K562 (cell line): ENCODE measurements at regions not wholly inside any gene's neighbourhood (a gene's known extent, or its start where the extent isn't known, plus 50 kb on each side); places are given as distances from the start of the nearest gene placed in this dataset.

ENCODE experiments used
- ATAC-seq: fragments of 200-7000 bp; cut with Tn5 transposase; 3 replicates; pipeline ENCODE4 v1.9.1; 2020; ENCODE audit warnings: moderate library complexity
- BruUV-seq: library from RNA; stranded (reverse); fragments of 400-500 nt; replicated peaks from 2 replicates; lab custom pipeline; 2021; lab: Mats Ljungman, UMichigan
- CTCF ChIA-PET: fragments of 300-600 bp; formaldehyde crosslinking; extraction: SDS; loops from one replicate; lab custom pipeline; 2021; ENCODE audit warnings: low intra/inter-chr PET ratio; lab: Yijun Ruan, JAX
- POLR2A ChIA-PET: fragments of 300-600, 350-650 bp; sonication (Branson Sonifier 250); formaldehyde crosslinking; extraction: SDS; loops from one replicate; lab custom pipeline; 2021; ENCODE audit warnings: antibody characterized with exemption, inconsistent platforms; lab: Yijun Ruan, JAX
- DNase-seq, 4 experiments: peaks; one replicate each; pipeline versions ENCODE4 v3.0.0 to v3.0.0-alpha.2; 2011 to 2018; ENCODE audit warnings: low spot score in 3 of 4, mixed read lengths in 3 of 4; ENCODE audit errors: extremely low read depth in 1 of 4
- FAIRE-seq: peaks from 2 replicates; lab custom pipeline; 2011; peaks lifted over from hg19 to GRCh38; lab: Jason Lieb, UNC
- H2AFZ ChIP-seq: 2 replicates; pipeline ENCODE4 v1.6.0; 2011; ENCODE audit warnings: low read depth, low read length, control low read depth, inconsistent platforms
- H3K27ac ChIP-seq: fragments of 200-600 bp; 3 replicates; pipeline ENCODE4 v1.8.0; 2011; ENCODE audit warnings: low read depth, mild to moderate bottlenecking, control low read depth, inconsistent platforms, low read length, moderate library complexity, mixed read lengths; ENCODE audit errors: extremely low read depth
- H3K27me3 ChIP-seq, 2 experiments: fragments of 300-600 bp in 1 of 2; 2 replicates in 1 of 2; 3 replicates in 1 of 2; pipeline versions ENCODE4 v1.6.0 to v1.8.0; 2011; ENCODE audit warnings: inconsistent platforms in 2 of 2, low read length in 2 of 2, mild to moderate bottlenecking in 1 of 2, mixed read lengths in 1 of 2, moderate library complexity in 1 of 2; ENCODE audit not compliant: control insufficient read depth in 2 of 2, insufficient read depth in 2 of 2
- H3K36me3 ChIP-seq: fragments of 300-600 bp; 3 replicates; pipeline ENCODE4 v1.8.0; 2011; ENCODE audit warnings: mild to moderate bottlenecking, low read length, inconsistent platforms; ENCODE audit not compliant: control insufficient read depth, insufficient read depth
- H3K4me1 ChIP-seq, 2 experiments: fragments of 200-600 bp in 1 of 2; replicated peaks in 1 of 2; 2 replicates in 1 of 2; 3 replicates in 1 of 2; pipeline versions ENCODE4 v1.5.1 to v1.8.0; 2011; ENCODE audit warnings: inconsistent platforms in 2 of 2, low read length in 2 of 2, mild to moderate bottlenecking in 1 of 2, mixed read lengths in 1 of 2, moderate library complexity in 1 of 2; ENCODE audit not compliant: control insufficient read depth in 2 of 2, insufficient read depth in 2 of 2
- H3K4me2 ChIP-seq: 2 replicates; pipeline ENCODE4 v1.6.1; 2011; ENCODE audit warnings: low read length, control low read depth, inconsistent platforms, mixed read lengths; ENCODE audit not compliant: insufficient read depth
- H3K4me3 ChIP-seq: fragments of 200-600 bp; sonication (generic), shearing (Covaris generic); 2 replicates; pipeline ENCODE4 v1.5.1; 2016; ENCODE audit warnings: control low read depth, inconsistent platforms
- H3K79me2 ChIP-seq: fragments of 200-600 bp; 3 replicates; pipeline ENCODE4 v1.8.0; 2011; ENCODE audit warnings: low read length, inconsistent platforms; ENCODE audit not compliant: control insufficient read depth, insufficient read depth
- H3K9ac ChIP-seq, 2 experiments: 2 replicates each; pipeline versions ENCODE4 v1.6.0 to v1.6.1; 2011; ENCODE audit warnings: low read depth in 2 of 2, low read length in 2 of 2, control low read depth in 1 of 2, inconsistent platforms in 1 of 2, mild to moderate bottlenecking in 1 of 2, mixed read lengths in 1 of 2; ENCODE audit not compliant: insufficient read depth in 1 of 2
- H3K9me1 ChIP-seq: one replicate; pipeline ENCODE4 v1.6.0; 2011; ENCODE audit warnings: inconsistent platforms, mild to moderate bottlenecking, low read length, moderate library complexity; ENCODE audit not compliant: control insufficient read depth, insufficient read depth
- H3K9me3 ChIP-seq: replicated peaks from 2 replicates; pipeline ENCODE4 v1.5.1; 2011; ENCODE audit warnings: low read depth, low read length, inconsistent platforms; ENCODE audit not compliant: control insufficient read depth, insufficient read depth
- H4K20me1 ChIP-seq: replicated peaks from 2 replicates; pipeline ENCODE4 v1.6.1; 2011; ENCODE audit warnings: low read length, inconsistent platforms, mixed read lengths; ENCODE audit not compliant: control insufficient read depth, insufficient read depth
- HLTF ChIP-seq: fragments of 450-650 bp; IDR thresholded peaks from 2 replicates; pipeline ENCODE4 v1.6.1; 2016
- JUN ChIP-seq, 2 experiments: sonication (generic) in 1 of 2; formaldehyde crosslinking in 1 of 2; IDR thresholded peaks; 2 replicates each; pipeline versions ENCODE4 v1.6.1 to v1.8.0; 2012 to 2022; ENCODE audit warnings: borderline replicate concordance in 2 of 2, mild to moderate bottlenecking in 2 of 2, improper control_type of control experiment in 1 of 2, low read depth in 1 of 2, low read length in 1 of 2, missing genetic modification reagents in 1 of 2
- POLR3A ChIP-seq: IDR thresholded peaks from 2 replicates; pipeline ENCODE4 v1.6.1; 2011; ENCODE audit warnings: borderline replicate concordance, mild to moderate bottlenecking, moderate library complexity; ENCODE audit not compliant: insufficient read length, insufficient read depth; ENCODE audit errors: extremely low read depth
- PREB ChIP-seq: sonication (generic); formaldehyde crosslinking; IDR thresholded peaks from 2 replicates; pipeline ENCODE4 v1.8.1; 2023; ENCODE audit warnings: mild to moderate bottlenecking, missing genetic modification reagents
- SMAD3 ChIP-seq: fragments of 450-650 bp; formaldehyde crosslinking; conservative IDR thresholded peaks from 2 replicates; pipeline ENCODE4 v1.4.0; 2020; ENCODE audit warnings: mild to moderate bottlenecking
- THAP12 ChIP-seq: fragments of 250-450 bp; sonication (Bioruptor Pico); IDR thresholded peaks from 2 replicates; pipeline ENCODE4 v1.9.0; 2021; ENCODE audit warnings: mild to moderate bottlenecking, inconsistent platforms
- ZNF146 ChIP-seq: IDR thresholded peaks from one replicate; pipeline ENCODE4 v1.6.1; 2018; ENCODE audit warnings: missing compliant biosample characterization; ENCODE audit not compliant: unreplicated experiment
- ZNF398 ChIP-seq: fragments of 250-450 bp; sonication (Bioruptor Pico); IDR thresholded peaks from 2 replicates; pipeline ENCODE4 v1.8.0; 2021; ENCODE audit warnings: moderate library complexity, mild to moderate bottlenecking, inconsistent platforms
- ZNF589 ChIP-seq: fragments of 200-800 bp; sonication (Bioruptor generic); IDR thresholded peaks from 2 replicates; pipeline ENCODE4 v1.6.1; 2016; ENCODE audit warnings: low read depth, missing genetic modification characterization, missing compliant biosample characterization
- WGBS: fragments of 100-300 bp; shearing (Covaris generic); methylation state at CpG from one replicate; pipeline ENCODE4 v1.1.6; 2016; ENCODE audit warnings: low coverage, mixed read lengths; ENCODE audit not compliant: insufficient coverage; ENCODE audit errors: missing lambda C conversion rate; 5-methylcytosine and 5-hydroxymethylcytosine counted together
- in situ Hi-C: fragments of 300-500 bp; cut with MboI; formaldehyde crosslinking; loops from 4 replicates; pipeline ENCODE4 v1.15.0; 2018; ENCODE audit warnings: inconsistent platforms, mixed read lengths
- intact Hi-C: fragments of 100-400 bp; cut with micrococcal nuclease; formaldehyde crosslinking; loops from 2 replicates; pipeline ENCODE4 v1.14.2; 2022

GRCh38 chr16:64403352-64403751, 718.5 kb downstream of the CDH11 start (continued):
- TF ChIP-seq THAP12 (no peak), ZNF589 (CRISPR knock-in tag) (no peak), HLTF (no peak)

- DNase-seq (no peak), FAIRE-seq (no peak), ATAC-seq (no peak)
- ChIA-PET CTCF (no interaction called here), POLR2A (no interaction called here)
- no TSS peak for BruUV-seq
- Histone ChIP-seq H3K9me3 (no peaks in the 10 kb centered on the region), H3K9ac (no peak overlapping the region), H3K4me3 (no peak overlapping the region), H4K20me1 (no peaks in the 10 kb centered on the region), H3K4me1 (no peaks in the 10 kb centered on the region), H2AFZ (no peak overlapping the region), H3K79me2 (no peaks in the 10 kb centered on the region), H3K4me2 (no peak overlapping the region), H3K27me3 (no peaks in the 10 kb centered on the region), H3K27ac (no peak overlapping the region), H3K36me3 (no peaks in the 10 kb centered on the region), H3K9me1 (no peaks in the 10 kb centered on the region)
- TF ChIP-seq SMAD3 (CRISPR knock-in tag) (no peak), ZNF146 (CRISPR knock-in tag) (no peak), ZNF398 (CRISPR knock-in tag) (no peak), JUN (IDR thresholded peaks at IDR 0.05; ENCODE audit: borderline replicate concordance, low read depth, low read length) (no peak), JUN (CRISPR knock-in tag; IDR thresholded peaks at IDR 0.05; ENCODE audit: borderline replicate concordance) (no peak), POLR3A (no peak), PREB (CRISPR knock-in tag) (no peak)
- WGBS = 1% methylated on average over 5 of the region's 5 CpGs
- in situ Hi-C loops (no loop called here), intact Hi-C loops (no loop called here)
Measured at GRCh38 chr16:64398793-64399192, 723.1 kb downstream of the CDH11 start.
